IMR-90 (cell line): ENCODE measurements at regions not wholly inside any gene's neighbourhood (a gene's known extent, or its start where the extent isn't known, plus 50 kb on each side); places are given as distances from the start of the nearest gene placed in this dataset.
A peak's percentile ranks its signal among the peaks of the same experiment; 100 is the strongest.

ENCODE experiments used
- ATAC-seq: fragments of 200-7000 bp; cut with Tn5 transposase; 2 replicates; pipeline ENCODE4 v1.9.1; 2020; ENCODE audit warnings: low read depth, mild to moderate bottlenecking, moderate library complexity
- BruUV-seq: library from RNA; stranded (reverse); fragments of 400-500 nt; replicated peaks from 2 replicates; lab custom pipeline; 2021; lab: Mats Ljungman, UMichigan
- CTCF ChIA-PET: fragments of 300-600 bp; formaldehyde crosslinking; extraction: SDS; loops from one replicate; lab custom pipeline; 2021; ENCODE audit warnings: antibody characterized with exemption; lab: Yijun Ruan, JAX
- POLR2A ChIA-PET: fragments of 300-600 bp; sonication (Branson Sonifier 250); formaldehyde crosslinking; loops from one replicate; lab custom pipeline; 2022; ENCODE audit warnings: antibody characterized with exemption; ENCODE audit not compliant: unreplicated experiment; lab: Charles Lee
- DNase-seq: peaks from one replicate; pipeline ENCODE4 v3.0.0; 2013
- H2AFZ ChIP-seq: replicated peaks from 2 replicates; pipeline ENCODE3; 2013; ENCODE audit warnings: low read length, mild to moderate bottlenecking; ENCODE audit not compliant: poor library complexity
- H2AK5ac ChIP-seq: 2 replicates; pipeline ENCODE4 v1.6.1; 2013; ENCODE audit warnings: low read depth, low read length, inconsistent platforms
- H2AK9ac ChIP-seq: replicated peaks from 2 replicates; pipeline ENCODE3; 2013; ENCODE audit warnings: mild to moderate bottlenecking, low read depth, low read length, moderate library complexity; ENCODE audit not compliant: poor library complexity
- H2BK120ac ChIP-seq: 2 replicates; pipeline ENCODE4 v1.6.1; 2013; ENCODE audit warnings: low read depth, low read length, inconsistent platforms
- H2BK15ac ChIP-seq: 3 replicates; pipeline ENCODE4 v1.6.1; 2013; ENCODE audit warnings: low read depth, low read length, inconsistent platforms
- H2BK20ac ChIP-seq: 2 replicates; pipeline ENCODE4 v1.6.1; 2013; ENCODE audit warnings: low read depth, mild to moderate bottlenecking, inconsistent platforms, low read length, moderate library complexity
- H2BK5ac ChIP-seq: 2 replicates; pipeline ENCODE4 v1.6.1; 2013; ENCODE audit warnings: mild to moderate bottlenecking, low read depth, low read length, inconsistent platforms; ENCODE audit not compliant: poor library complexity, severe bottlenecking
- H3K14ac ChIP-seq: replicated peaks from 2 replicates; pipeline ENCODE4 v1.6.1; 2013; ENCODE audit warnings: low read depth, low read length, inconsistent platforms
- H3K18ac ChIP-seq: 2 replicates; pipeline ENCODE4 v1.6.1; 2013; ENCODE audit warnings: low read depth, low read length, control low read depth
- H3K23ac ChIP-seq: 2 replicates; pipeline ENCODE4 v1.6.1; 2013; ENCODE audit warnings: low read depth, low read length, inconsistent platforms
- H3K27ac ChIP-seq: 2 replicates; pipeline ENCODE4 v1.5.1; 2013; ENCODE audit warnings: mild to moderate bottlenecking, control low read depth, low read length; ENCODE audit not compliant: insufficient read depth
- H3K27me3 ChIP-seq: 2 replicates; pipeline ENCODE4 v1.6.1; 2013; ENCODE audit warnings: low read length; ENCODE audit not compliant: control insufficient read depth, insufficient read depth
- H3K36me3 ChIP-seq: 2 replicates; pipeline ENCODE4 v1.6.1; 2013; ENCODE audit warnings: low read length, mixed read lengths; ENCODE audit not compliant: control insufficient read depth, insufficient read depth
- H3K4ac ChIP-seq: 2 replicates; pipeline ENCODE4 v1.6.1; 2013; ENCODE audit warnings: low read depth, low read length, inconsistent platforms
- H3K4me1 ChIP-seq: 2 replicates; pipeline ENCODE4 v1.6.1; 2013; ENCODE audit warnings: low read length, mixed read lengths; ENCODE audit not compliant: control insufficient read depth, insufficient read depth
- H3K4me2 ChIP-seq: 2 replicates; pipeline ENCODE4 v1.6.1; 2013; ENCODE audit warnings: low read depth, mild to moderate bottlenecking, control low read depth, low read length, moderate library complexity
- H3K4me3 ChIP-seq: 2 replicates; pipeline ENCODE4 v1.5.1; 2013; ENCODE audit warnings: low read depth, mild to moderate bottlenecking, control low read depth, low read length, moderate library complexity; ENCODE audit not compliant: insufficient read depth
- H3K56ac ChIP-seq: 2 replicates; pipeline ENCODE4 v1.6.1; 2013; ENCODE audit warnings: low read length, inconsistent platforms; ENCODE audit not compliant: insufficient read depth; ENCODE audit errors: extremely low read depth
- H3K79me1 ChIP-seq, 2 experiments: 2 replicates each; pipeline ENCODE4 v1.6.1; 2013; ENCODE audit warnings: low read length in 2 of 2, inconsistent platforms in 1 of 2, low read depth in 1 of 2
- H3K9ac ChIP-seq: 2 replicates; pipeline ENCODE4 v1.6.1; 2013; ENCODE audit warnings: low read depth, low read length, control low read depth
- H3K9me1 ChIP-seq: 2 replicates; pipeline ENCODE4 v1.6.1; 2013; ENCODE audit warnings: low read length, inconsistent platforms; ENCODE audit not compliant: insufficient read depth
- H3K9me3 ChIP-seq: 2 replicates; pipeline ENCODE4 v1.6.1; 2013; ENCODE audit warnings: low read length; ENCODE audit not compliant: control insufficient read depth, insufficient read depth
- H4K20me1 ChIP-seq: 2 replicates; pipeline ENCODE4 v1.6.1; 2013; ENCODE audit warnings: low read length, inconsistent platforms; ENCODE audit not compliant: insufficient read depth
- H4K5ac ChIP-seq: 2 replicates; pipeline ENCODE4 v1.6.1; 2013; ENCODE audit warnings: mild to moderate bottlenecking, low read depth, low read length, control low read depth
- H4K8ac ChIP-seq, 2 experiments: 2 replicates each; pipeline ENCODE4 v1.6.1; 2013; ENCODE audit warnings: low read depth in 2 of 2, low read length in 2 of 2, control low read depth in 1 of 2, inconsistent platforms in 1 of 2
- H4K91ac ChIP-seq: 2 replicates; pipeline ENCODE4 v1.6.1; 2013; ENCODE audit warnings: low read depth, low read length, inconsistent platforms; ENCODE audit not compliant: insufficient read depth
- CEBPB ChIP-seq: IDR thresholded peaks from 2 replicates; pipeline ENCODE4 v1.6.1; 2012; ENCODE audit warnings: low read depth, low read length, improper control_type of control experiment
- CTCF ChIP-seq: conservative IDR thresholded peaks from 2 replicates; pipeline ENCODE4 v1.5.1; 2012; ENCODE audit warnings: mild to moderate bottlenecking, low read depth, low read length, improper control_type of control experiment
- ELK1 ChIP-seq: fragments of 150-350 bp; IDR thresholded peaks from 2 replicates; pipeline ENCODE4 v1.6.1; 2016; ENCODE audit warnings: low read depth, mild to moderate bottlenecking, low read length, moderate library complexity, borderline replicate concordance
- MAZ ChIP-seq: IDR thresholded peaks from 2 replicates; pipeline ENCODE4 v1.6.1; 2012; ENCODE audit warnings: low read depth, mild to moderate bottlenecking, low read length, improper control_type of control experiment, moderate library complexity, borderline replicate concordance
- RAD21 ChIP-seq: IDR thresholded peaks from 2 replicates; pipeline ENCODE4 v1.6.1; 2012; ENCODE audit warnings: low read length, improper control_type of control experiment
- RCOR1 ChIP-seq: IDR thresholded peaks from 2 replicates; pipeline ENCODE4 v1.6.1; 2012; ENCODE audit warnings: mild to moderate bottlenecking, low read length, improper control_type of control experiment; ENCODE audit not compliant: insufficient replicate concordance
- USF2 ChIP-seq: fragments of 150-350 bp; IDR thresholded peaks from 2 replicates; pipeline ENCODE4 v1.6.1; 2017; ENCODE audit warnings: mild to moderate bottlenecking, antibody characterized with exemption, low read length, low read depth
- WGBS, 2 experiments: methylation state at CpG; one replicate each; pipeline versions ENCODE4 v1.1.5 to v1.1.7; 2013; ENCODE audit warnings: missing lambda C conversion rate in 2 of 2; ENCODE audit not compliant: insufficient read length in 1 of 2; ENCODE audit errors: extremely low coverage in 2 of 2; 5-methylcytosine and 5-hydroxymethylcytosine counted together
- dilution Hi-C: fragments of 300-500 bp; cut with HindIII; formaldehyde crosslinking; loops from one replicate; pipeline ENCODE4 v1.14.3; 2018; ENCODE audit warnings: low sequenced_read_pairs; ENCODE audit not compliant: unreplicated experiment
- in situ Hi-C: fragments of 300-500 bp; cut with MboI; formaldehyde crosslinking; loops from 3 replicates; pipeline ENCODE4 v1.14.3; 2019; ENCODE audit warnings: low sequenced_read_pairs, inconsistent platforms, mixed read lengths
- intact Hi-C: fragments of 100-400 bp; cut with micrococcal nuclease; formaldehyde crosslinking; loops from 2 replicates; pipeline ENCODE4 v1.10.0; 2022

- no peak overlapping the region for H4K5ac ChIP-seq
- no peak overlapping the region for H3K4ac ChIP-seq
- no peak overlapping the region for H3K56ac ChIP-seq
- no peak overlapping the region for H3K27ac ChIP-seq
- H2BK120ac ChIP-seq: peak overlapping the region; percentile 45; the same call in 1 of the 2 replicates
- in situ Hi-C loops (no loop called here), intact Hi-C loops (no loop called here), dilution Hi-C loops (no loop called here)
- no peak for TF ChIP-seq MAZ
- no peak for TF ChIP-seq CTCF
- TF ChIP-seq ELK1: no peak
- TF ChIP-seq RAD21: no peak
- TF ChIP-seq CEBPB: peak; percentile 36; the same call in 1 of the 2 replicates
- no peak for TF ChIP-seq RCOR1
- TF ChIP-seq USF2: no peak
- H3K18ac ChIP-seq: no peak overlapping the region
- H4K8ac ChIP-seq: no peak overlapping the region
- H3K36me3 ChIP-seq: no peaks in the 10 kb centered on the region
- no peaks in the 10 kb centered on the region for H3K79me1 ChIP-seq
- peak overlapping the region; percentile 36; the same call in 1 of the 3 replicates for H2BK15ac ChIP-seq
- H2AK9ac ChIP-seq: no peak overlapping the region
- no peaks in the 10 kb centered on the region for H3K27me3 ChIP-seq
- H3K4me1 ChIP-seq: peaks cover 13% of the 10 kb centered on the region; the same call in 1 of the 2 replicates
- no peak overlapping the region for H2BK20ac ChIP-seq
- no peaks in the 10 kb centered on the region for H3K9me3 ChIP-seq
- POLR2A ChIA-PET: no interaction called here
- H2AK5ac ChIP-seq: peak overlapping the region; percentile 15; the same call in 1 of the 2 replicates
- ATAC-seq: no peak
- H3K14ac ChIP-seq: no peak overlapping the region; the same call in 1 of the 2 replicates
- no peaks in the 10 kb centered on the region for H4K20me1 ChIP-seq
- no peak overlapping the region for H3K9ac ChIP-seq
- no peak overlapping the region for H2BK5ac ChIP-seq
- H3K4me3 ChIP-seq: no peak overlapping the region
- H4K91ac ChIP-seq: no peak overlapping the region
- H3K9me1 ChIP-seq: peaks cover 7% of the 10 kb centered on the region; the same call in 1 of the 2 replicates
- no peak overlapping the region for H3K23ac ChIP-seq
- CTCF ChIA-PET: no interaction called here
- H2AFZ ChIP-seq: no peak overlapping the region
- DNase-seq: peak; percentile 51
- H3K4me2 ChIP-seq: no peak overlapping the region
- no CpG with 5 or more reads among the region's 3 CpGs for WGBS, 2 experiments
- BruUV-seq: no TSS peak
Measured at GRCh38 chr2:215556979-215557378, 121.1 kb upstream of the FN1 start.
